MM.1S (cell line): ENCODE measurements at regions not wholly inside any gene's neighbourhood (a gene's known extent, or its start where the extent isn't known, plus 50 kb on each side); places are given as distances from the start of the nearest gene placed in this dataset.

Experiments
- DNase-seq: peaks from one replicate; pipeline ENCODE4 v3.0.0-alpha.2; 2015
- H2AFZ ChIP-seq: fragments of 300-600 bp; sonication (generic); 2 replicates; pipeline ENCODE4 v1.6.0; 2016; ENCODE audit warnings: antibody characterized with exemption, low read length
- H3F3A ChIP-seq: fragments of 300-600 bp; sonication (generic); 2 replicates; pipeline ENCODE4 v1.6.1; 2016; ENCODE audit warnings: mild to moderate bottlenecking, antibody characterized with exemption, low read length, moderate library complexity, mixed read lengths; ENCODE audit not compliant: insufficient read depth
- H3K27ac ChIP-seq: fragments of 300-600 bp; sonication (generic); 2 replicates; pipeline ENCODE4 v1.5.1; 2016; ENCODE audit warnings: mild to moderate bottlenecking, low read length
- H3K27me3 ChIP-seq: fragments of 300-600 bp; sonication (generic); replicated peaks from 2 replicates; pipeline ENCODE4 v1.6.0; 2016; ENCODE audit warnings: low read length; ENCODE audit not compliant: insufficient read depth
- H3K36me3 ChIP-seq: fragments of 300-600 bp; sonication (generic); replicated peaks from 2 replicates; pipeline ENCODE4 v1.6.1; 2016; ENCODE audit warnings: mild to moderate bottlenecking, low read length, mixed read lengths; ENCODE audit not compliant: insufficient read depth
- H3K4me1 ChIP-seq: fragments of 300-600 bp; sonication (generic); 2 replicates; pipeline ENCODE4 v1.6.1; 2016; ENCODE audit warnings: low read length, mixed read lengths
- H3K4me2 ChIP-seq: fragments of 300-600 bp; sonication (generic); 2 replicates; pipeline ENCODE4 v1.6.0; 2016; ENCODE audit warnings: low read depth, low read length
- H3K4me3 ChIP-seq: fragments of 300-600 bp; sonication (generic); 2 replicates; pipeline ENCODE4 v1.5.1; 2016; ENCODE audit warnings: low read length, mixed read lengths
- H3K79me2 ChIP-seq: fragments of 300-600 bp; sonication (generic); 2 replicates; pipeline ENCODE4 v1.6.1; 2016; ENCODE audit warnings: mixed run types, low read length, mixed read lengths
- H3K9ac ChIP-seq: fragments of 300-600 bp; sonication (generic); 2 replicates; pipeline ENCODE4 v1.6.1; 2016; ENCODE audit warnings: low read length, mixed read lengths
- H3K9me2 ChIP-seq: fragments of 300-600 bp; sonication (generic); replicated peaks from 2 replicates; pipeline ENCODE4 v1.6.1; 2016; ENCODE audit warnings: mild to moderate bottlenecking, low read length, mixed read lengths; ENCODE audit not compliant: insufficient read depth
- H3K9me3 ChIP-seq: fragments of 300-600 bp; sonication (generic); replicated peaks from 2 replicates; pipeline ENCODE4 v1.6.1; 2016; ENCODE audit warnings: mild to moderate bottlenecking, low read length, mixed read lengths; ENCODE audit not compliant: insufficient read depth
- H4K20me1 ChIP-seq: fragments of 300-600 bp; sonication (generic); 2 replicates; pipeline ENCODE4 v1.6.1; 2016; ENCODE audit warnings: mild to moderate bottlenecking, low read length, moderate library complexity, mixed read lengths; ENCODE audit not compliant: insufficient read depth
- CTCF ChIP-seq: fragments of 300-600 bp; sonication (generic); IDR thresholded peaks from 2 replicates; pipeline ENCODE4 v1.5.1; 2016; ENCODE audit warnings: antibody characterized with exemption, low read length, mixed read lengths
- EZH2 ChIP-seq: fragments of 300-600 bp; sonication (generic); optimal IDR thresholded peaks from 2 replicates; pipeline ENCODE3; 2017; ENCODE audit warnings: low read depth, mild to moderate bottlenecking, antibody characterized with exemption, low read length, mixed read lengths
- EZH2phosphoT487 ChIP-seq: fragments of 300-600 bp; sonication (generic); IDR thresholded peaks from 2 replicates; pipeline ENCODE4 v1.6.1; 2018; ENCODE audit warnings: antibody characterized with exemption, low read length

- Histone ChIP-seq H3K9me3 (no peaks in the 10 kb centered on the region), H4K20me1 (no peaks in the 10 kb centered on the region), H3K27ac (no peak overlapping the region), H3K4me2 (no peak overlapping the region), H3K79me2 (no peaks in the 10 kb centered on the region), H3K27me3 (no peaks in the 10 kb centered on the region), H3K9ac (no peak overlapping the region), H3K9me2 (no peaks in the 10 kb centered on the region), H3K36me3 (no peaks in the 10 kb centered on the region), H2AFZ (no peak overlapping the region), H3K4me3 (no peak overlapping the region), H3K4me1 (no peaks in the 10 kb centered on the region), H3F3A (no peaks in the 10 kb centered on the region)
- TF ChIP-seq CTCF (no peak), EZH2 (no peak), EZH2phosphoT487 (no peak)
- no peak for DNase-seq
Measured at GRCh38 chr6:170032706-170033309, 258.1 kb downstream of the DLL1 start.

GRCh38 chr6:170032197-170032596 lies 258.7 kb downstream of the DLL1 start:
- TF ChIP-seq EZH2phosphoT487 (no peak), EZH2 (no peak), CTCF (no peak)
- no peaks in the 10 kb centered on the region for H3K4me1 ChIP-seq
- no peak overlapping the region for H3K27ac ChIP-seq
- H3K9ac ChIP-seq, result no peak overlapping the region
- no peak overlapping the region for H3K4me2 ChIP-seq
- H2AFZ ChIP-seq, result no peak overlapping the region
- no peaks in the 10 kb centered on the region for H3K9me2 ChIP-seq
- no peaks in the 10 kb centered on the region for H3K27me3 ChIP-seq
- H3K4me3 ChIP-seq, result no peak overlapping the region
- H3K9me3 ChIP-seq, result no peaks in the 10 kb centered on the region
- no peaks in the 10 kb centered on the region for H4K20me1 ChIP-seq
- H3K79me2 ChIP-seq, result no peaks in the 10 kb centered on the region
- H3K36me3 ChIP-seq, result no peaks in the 10 kb centered on the region
- H3F3A ChIP-seq, result no peaks in the 10 kb centered on the region
- no peak for DNase-seq

GRCh38 chr6:170031684-170032121 lies 259.2 kb downstream of the DLL1 start:
- Histone ChIP-seq H3K4me3 (no peak overlapping the region), H3K9ac (no peak overlapping the region), H3K9me2 (no peaks in the 10 kb centered on the region), H3K27ac (no peak overlapping the region), H3K27me3 (no peaks in the 10 kb centered on the region), H3K4me2 (no peak overlapping the region), H3K4me1 (no peaks in the 10 kb centered on the region), H3K79me2 (no peaks in the 10 kb centered on the region), H2AFZ (no peak overlapping the region), H3K36me3 (no peaks in the 10 kb centered on the region), H4K20me1 (no peaks in the 10 kb centered on the region), H3K9me3 (no peaks in the 10 kb centered on the region), H3F3A (no peaks in the 10 kb centered on the region)
- DNase-seq, result no peak
- no peak for TF ChIP-seq CTCF
- no peak for TF ChIP-seq EZH2phosphoT487
- no peak for TF ChIP-seq EZH2
